ENCODE measurements at regions not wholly inside any gene's neighbourhood (a gene's known extent, or its start where the extent isn't known, plus 50 kb on each side); places are given as distances from the start of the nearest gene placed in this dataset.

DNA sequence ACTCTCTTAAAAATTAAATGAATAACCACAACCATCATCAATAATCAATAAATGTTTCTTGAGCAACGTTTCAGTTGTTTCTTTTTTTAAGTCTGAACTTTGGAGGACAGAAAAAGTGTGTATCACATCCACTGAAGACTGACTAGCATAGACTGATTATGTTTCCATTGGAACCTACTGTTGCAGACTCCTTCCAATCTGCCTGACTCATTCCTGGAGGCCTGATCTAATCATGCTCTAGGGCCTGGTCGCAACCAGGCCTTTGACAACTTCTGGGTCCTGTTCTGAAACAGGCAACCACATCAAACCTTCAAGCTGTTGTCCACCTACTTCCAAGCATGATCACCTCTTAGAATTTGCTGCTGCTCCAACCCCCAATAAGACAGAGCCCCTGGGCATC is 109.2 kb upstream of the NUDT7 start:
- TF ChIP-seq POLR2AphosphoS5 (IDR thresholded peaks at IDR 0.05; ENCODE audit: borderline replicate concordance, low read depth, low read length): no peak
- TF ChIP-seq EZH2 (IDR thresholded peaks at IDR 0.05): no peak
- no peak for TF ChIP-seq FOXP2 (optimal IDR thresholded peaks at IDR 0.05; ENCODE audit: control extremely low read depth, extremely low read length, insufficient read depth)

Data from SK-N-MC (cell line).